HL-60 (cell line): ENCODE measurements at regions not wholly inside any gene's neighbourhood (a gene's known extent, or its start where the extent isn't known, plus 50 kb on each side); places are given as distances from the start of the nearest gene placed in this dataset.

Experiments
- GABPA ChIP-seq: IDR thresholded peaks from 2 replicates; pipeline ENCODE4 v1.6.1; 2012; ENCODE audit warnings: low read depth
- POLR2AphosphoS5 ChIP-seq: IDR thresholded peaks from 2 replicates; pipeline ENCODE4 v1.6.1; 2012; ENCODE audit warnings: low read depth
- TF ChIP-seq, protein P1 (sequence below): IDR thresholded peaks from one replicate; pipeline ENCODE4 v1.5.1; 2011; ENCODE audit warnings: low read length, control low read depth, inconsistent platforms; ENCODE audit not compliant: insufficient read depth
- TF ChIP-seq, protein P2 (sequence below): IDR thresholded peaks from 2 replicates; pipeline ENCODE4 v1.6.1; 2012; ENCODE audit warnings: low read depth; ENCODE audit not compliant: insufficient replicate concordance

DNA sequence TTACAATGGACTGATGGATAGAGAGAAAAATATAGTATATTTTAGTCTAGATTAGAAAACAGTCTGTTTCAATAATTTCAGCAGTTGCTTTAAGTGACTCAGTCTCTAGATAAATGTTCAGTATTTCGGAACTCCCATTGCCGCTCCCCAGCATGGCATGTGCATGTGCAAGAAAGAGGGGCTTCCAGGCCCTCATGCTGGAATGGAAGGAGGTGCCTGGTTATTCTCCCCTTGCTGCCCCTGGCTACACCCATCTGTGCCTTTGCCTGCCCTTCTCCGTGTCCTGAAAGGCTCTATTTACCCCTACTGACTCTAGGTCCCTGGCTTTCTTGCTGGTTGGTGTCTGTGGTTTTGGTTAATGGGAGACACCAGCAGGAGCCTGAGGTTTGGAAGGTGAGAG is 115.7 kb upstream of the IFNGR1 start:
- TF ChIP-seq, protein P1, sequence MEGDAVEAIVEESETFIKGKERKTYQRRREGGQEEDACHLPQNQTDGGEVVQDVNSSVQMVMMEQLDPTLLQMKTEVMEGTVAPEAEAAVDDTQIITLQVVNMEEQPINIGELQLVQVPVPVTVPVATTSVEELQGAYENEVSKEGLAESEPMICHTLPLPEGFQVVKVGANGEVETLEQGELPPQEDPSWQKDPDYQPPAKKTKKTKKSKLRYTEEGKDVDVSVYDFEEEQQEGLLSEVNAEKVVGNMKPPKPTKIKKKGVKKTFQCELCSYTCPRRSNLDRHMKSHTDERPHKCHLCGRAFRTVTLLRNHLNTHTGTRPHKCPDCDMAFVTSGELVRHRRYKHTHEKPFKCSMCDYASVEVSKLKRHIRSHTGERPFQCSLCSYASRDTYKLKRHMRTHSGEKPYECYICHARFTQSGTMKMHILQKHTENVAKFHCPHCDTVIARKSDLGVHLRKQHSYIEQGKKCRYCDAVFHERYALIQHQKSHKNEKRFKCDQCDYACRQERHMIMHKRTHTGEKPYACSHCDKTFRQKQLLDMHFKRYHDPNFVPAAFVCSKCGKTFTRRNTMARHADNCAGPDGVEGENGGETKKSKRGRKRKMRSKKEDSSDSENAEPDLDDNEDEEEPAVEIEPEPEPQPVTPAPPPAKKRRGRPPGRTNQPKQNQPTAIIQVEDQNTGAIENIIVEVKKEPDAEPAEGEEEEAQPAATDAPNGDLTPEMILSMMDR, result no peak
- TF ChIP-seq POLR2AphosphoS5 (no peak), GABPA (no peak)
- TF ChIP-seq, protein P2, sequence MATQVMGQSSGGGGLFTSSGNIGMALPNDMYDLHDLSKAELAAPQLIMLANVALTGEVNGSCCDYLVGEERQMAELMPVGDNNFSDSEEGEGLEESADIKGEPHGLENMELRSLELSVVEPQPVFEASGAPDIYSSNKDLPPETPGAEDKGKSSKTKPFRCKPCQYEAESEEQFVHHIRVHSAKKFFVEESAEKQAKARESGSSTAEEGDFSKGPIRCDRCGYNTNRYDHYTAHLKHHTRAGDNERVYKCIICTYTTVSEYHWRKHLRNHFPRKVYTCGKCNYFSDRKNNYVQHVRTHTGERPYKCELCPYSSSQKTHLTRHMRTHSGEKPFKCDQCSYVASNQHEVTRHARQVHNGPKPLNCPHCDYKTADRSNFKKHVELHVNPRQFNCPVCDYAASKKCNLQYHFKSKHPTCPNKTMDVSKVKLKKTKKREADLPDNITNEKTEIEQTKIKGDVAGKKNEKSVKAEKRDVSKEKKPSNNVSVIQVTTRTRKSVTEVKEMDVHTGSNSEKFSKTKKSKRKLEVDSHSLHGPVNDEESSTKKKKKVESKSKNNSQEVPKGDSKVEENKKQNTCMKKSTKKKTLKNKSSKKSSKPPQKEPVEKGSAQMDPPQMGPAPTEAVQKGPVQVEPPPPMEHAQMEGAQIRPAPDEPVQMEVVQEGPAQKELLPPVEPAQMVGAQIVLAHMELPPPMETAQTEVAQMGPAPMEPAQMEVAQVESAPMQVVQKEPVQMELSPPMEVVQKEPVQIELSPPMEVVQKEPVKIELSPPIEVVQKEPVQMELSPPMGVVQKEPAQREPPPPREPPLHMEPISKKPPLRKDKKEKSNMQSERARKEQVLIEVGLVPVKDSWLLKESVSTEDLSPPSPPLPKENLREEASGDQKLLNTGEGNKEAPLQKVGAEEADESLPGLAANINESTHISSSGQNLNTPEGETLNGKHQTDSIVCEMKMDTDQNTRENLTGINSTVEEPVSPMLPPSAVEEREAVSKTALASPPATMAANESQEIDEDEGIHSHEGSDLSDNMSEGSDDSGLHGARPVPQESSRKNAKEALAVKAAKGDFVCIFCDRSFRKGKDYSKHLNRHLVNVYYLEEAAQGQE, result no peak
